Central memory CD8-positive, alpha-beta T cell (primary cell): ENCODE measurements at regions not wholly inside any gene's neighbourhood (a gene's known extent, or its start where the extent isn't known, plus 50 kb on each side); places are given as distances from the start of the nearest gene placed in this dataset.
"Not testable (repeated sequence)": the region's sequence is repeated elsewhere in the genome, so short reads cannot be mapped to it uniquely, and the experiment has no call there.

Experiments
- ATAC-seq: fragments of 150-1000 bp; cut with Tn5 transposase; replicated peaks from 2 replicates; pipeline ENCODE4 v1.10.0; 2022; ENCODE audit warnings: mild to moderate bottlenecking, moderate FRiP score, moderate number of reproducible peaks; ENCODE audit not compliant: poor library complexity, severe bottlenecking; ENCODE audit errors: extremely low read depth
- DNase-seq, 2 donors: peaks; one replicate each; pipeline ENCODE4 v3.0.0; 2021; ENCODE audit warnings: low spot score in 2 of 2
- H3K27ac Mint-ChIP-seq: one replicate; pipeline ENCODE4 v1.8.0; 2022; ENCODE audit warnings: low read depth, mild to moderate bottlenecking, moderate library complexity, mixed read lengths
- H3K27me3 Mint-ChIP-seq: one replicate; pipeline ENCODE4 v1.8.0; 2022; ENCODE audit warnings: mixed read lengths
- H3K36me3 Mint-ChIP-seq: one replicate; pipeline ENCODE4 v1.8.0; 2022; ENCODE audit warnings: mild to moderate bottlenecking, moderate library complexity, mixed read lengths; ENCODE audit not compliant: insufficient read depth
- H3K4me1 Mint-ChIP-seq: one replicate; pipeline ENCODE4 v1.8.0; 2022; ENCODE audit warnings: mixed read lengths
- H3K4me3 Mint-ChIP-seq: one replicate; pipeline ENCODE4 v1.8.0; 2022; ENCODE audit warnings: mild to moderate bottlenecking, moderate library complexity, mixed read lengths
- H3K9me3 Mint-ChIP-seq: one replicate; pipeline ENCODE4 v1.8.0; 2022; ENCODE audit warnings: mixed read lengths

- H3K4me1 Mint-ChIP-seq: no peaks in the 10 kb centered on the region
- H3K27me3 Mint-ChIP-seq: no peaks in the 10 kb centered on the region
- H3K9me3 Mint-ChIP-seq: peaks cover 20% of the 10 kb centered on the region
- H3K36me3 Mint-ChIP-seq: peaks cover 2% of the 10 kb centered on the region
- H3K4me3 Mint-ChIP-seq: no peak overlapping the region
- no peak for ATAC-seq
- no peak overlapping the region for H3K27ac Mint-ChIP-seq
- no peak for DNase-seq
These were observed 754.7 kb upstream of the CTNND2 start for GRCh38 chr5:12658871-12659446.

GRCh38 chr5:12657914-12658474 lies 753.7 kb upstream of the CTNND2 start:
- H3K9me3 Mint-ChIP-seq: peaks cover 18% of the 10 kb centered on the region
- H3K36me3 Mint-ChIP-seq, H3K27me3 Mint-ChIP-seq, H3K4me1 Mint-ChIP-seq, ATAC-seq, H3K27ac Mint-ChIP-seq, H3K4me3 Mint-ChIP-seq, DNase-seq: not testable (repeated sequence)

- no peak overlapping the region for H3K4me3 Mint-ChIP-seq
- ATAC-seq (no peak), DNase-seq (no peak)
- H3K9me3 Mint-ChIP-seq: peaks cover 12% of the 10 kb centered on the region
- H3K4me1 Mint-ChIP-seq: no peaks in the 10 kb centered on the region
- peaks cover 2% of the 10 kb centered on the region for H3K36me3 Mint-ChIP-seq
- no peaks in the 10 kb centered on the region for H3K27me3 Mint-ChIP-seq
- H3K27ac Mint-ChIP-seq: no peak overlapping the region
These were observed 751.4 kb upstream of the CTNND2 start for GRCh38 chr5:12655675-12656074.

GRCh38 chr5:12652201-12652600 lies 748.0 kb upstream of the CTNND2 start:
- Mint-ChIP-seq H3K4me3 (no peak overlapping the region), H3K27me3 (no peaks in the 10 kb centered on the region), H3K27ac (no peak overlapping the region), H3K36me3 (peaks cover 2% of the 10 kb centered on the region), H3K9me3 (no peaks in the 10 kb centered on the region), H3K4me1 (no peaks in the 10 kb centered on the region)
- no peak for DNase-seq
- no peak for ATAC-seq

GRCh38 chr5:12648558-12648957 lies 744.3 kb upstream of the CTNND2 start:
- Mint-ChIP-seq H3K4me3 (no peak overlapping the region), H3K27ac (no peak overlapping the region), H3K36me3 (peaks cover 2% of the 10 kb centered on the region), H3K4me1 (no peaks in the 10 kb centered on the region), H3K27me3 (no peaks in the 10 kb centered on the region), H3K9me3 (no peaks in the 10 kb centered on the region)
- DNase-seq: no peak
- no peak for ATAC-seq

GRCh38 chr5:12647613-12648012 lies 743.4 kb upstream of the CTNND2 start:
- Mint-ChIP-seq H3K9me3 (no peaks in the 10 kb centered on the region), H3K36me3 (peaks cover 2% of the 10 kb centered on the region), H3K27me3 (no peaks in the 10 kb centered on the region), H3K4me1 (no peaks in the 10 kb centered on the region), H3K4me3 (no peak overlapping the region), H3K27ac (no peak overlapping the region)
- no peak for DNase-seq
- ATAC-seq: no peak

- no peaks in the 10 kb centered on the region for H3K4me1 Mint-ChIP-seq
- no peak for DNase-seq
- H3K27me3 Mint-ChIP-seq: no peaks in the 10 kb centered on the region
- ATAC-seq: no peak
- no peak overlapping the region for H3K4me3 Mint-ChIP-seq
- H3K27ac Mint-ChIP-seq: no peak overlapping the region
- H3K9me3 Mint-ChIP-seq: no peaks in the 10 kb centered on the region
- H3K36me3 Mint-ChIP-seq: peaks cover 2% of the 10 kb centered on the region
These were observed 741.3 kb upstream of the CTNND2 start for GRCh38 chr5:12645582-12645981.

GRCh38 chr5:12636209-12636608 lies 732.0 kb upstream of the CTNND2 start:
- Mint-ChIP-seq H3K4me3 (no peak overlapping the region), H3K4me1 (no peaks in the 10 kb centered on the region), H3K9me3 (peaks cover 12% of the 10 kb centered on the region), H3K36me3 (no peaks in the 10 kb centered on the region), H3K27me3 (no peaks in the 10 kb centered on the region), H3K27ac (no peak overlapping the region)
- no peak for DNase-seq
- ATAC-seq: no peak

- Mint-ChIP-seq H3K9me3 (peaks cover 11% of the 10 kb centered on the region), H3K27me3 (no peaks in the 10 kb centered on the region), H3K27ac (no peak overlapping the region), H3K4me3 (no peak overlapping the region), H3K36me3 (no peaks in the 10 kb centered on the region), H3K4me1 (no peaks in the 10 kb centered on the region)
- DNase-seq (no peak), ATAC-seq (no peak)
These were observed 722.3 kb upstream of the CTNND2 start for GRCh38 chr5:12626556-12626955.

GRCh38 chr5:12625667-12626263 lies 721.5 kb upstream of the CTNND2 start:
- no peak for DNase-seq
- no peak overlapping the region for H3K4me3 Mint-ChIP-seq
- H3K4me1 Mint-ChIP-seq: no peaks in the 10 kb centered on the region
- no peak overlapping the region for H3K27ac Mint-ChIP-seq
- no peak for ATAC-seq
- no peaks in the 10 kb centered on the region for H3K36me3 Mint-ChIP-seq
- peaks cover 11% of the 10 kb centered on the region for H3K9me3 Mint-ChIP-seq
- no peaks in the 10 kb centered on the region for H3K27me3 Mint-ChIP-seq

GRCh38 chr5:12624776-12625560 lies 720.7 kb upstream of the CTNND2 start:
- Mint-ChIP-seq H3K36me3 (no peaks in the 10 kb centered on the region), H3K4me1 (no peaks in the 10 kb centered on the region), H3K4me3 (no peak overlapping the region), H3K27ac (no peak overlapping the region), H3K9me3 (peaks cover 11% of the 10 kb centered on the region), H3K27me3 (no peaks in the 10 kb centered on the region)
- DNase-seq (no peak), ATAC-seq (no peak)

GRCh38 chr5:12623408-12623807 lies 719.2 kb upstream of the CTNND2 start:
- Mint-ChIP-seq H3K4me3 (no peak overlapping the region), H3K36me3 (no peaks in the 10 kb centered on the region), H3K27ac (no peak overlapping the region), H3K27me3 (no peaks in the 10 kb centered on the region), H3K9me3 (peaks cover 5% of the 10 kb centered on the region), H3K4me1 (no peaks in the 10 kb centered on the region)
- ATAC-seq (no peak), DNase-seq (no peak)

- DNase-seq (no peak), ATAC-seq (no peak)
- peaks cover 11% of the 10 kb centered on the region for H3K9me3 Mint-ChIP-seq
- no peaks in the 10 kb centered on the region for H3K4me1 Mint-ChIP-seq
- no peak overlapping the region for H3K27ac Mint-ChIP-seq
- H3K36me3 Mint-ChIP-seq: no peaks in the 10 kb centered on the region
- no peaks in the 10 kb centered on the region for H3K27me3 Mint-ChIP-seq
- H3K4me3 Mint-ChIP-seq: no peak overlapping the region
These were observed 711.8 kb upstream of the CTNND2 start for GRCh38 chr5:12616093-12616492.
